ENCODE measurements at regions not wholly inside any gene's neighbourhood (a gene's known extent, or its start where the extent isn't known, plus 50 kb on each side); places are given as distances from the start of the nearest gene placed in this dataset.

GRCh38 chr1:118339400-118340124, 154.5 kb upstream of the SPAG17 start:
- DNase-seq, result no peak

- DNase-seq, result no peak
Observed at GRCh38 chr1:118338936-118339335, 153.9 kb upstream of the SPAG17 start.

GRCh38 chr1:118337346-118337745, 152.3 kb upstream of the SPAG17 start:
- no peak for DNase-seq

- peak; percentile 25 for DNase-seq
Observed at GRCh38 chr1:118335331-118335732, 150.3 kb upstream of the SPAG17 start.

GRCh38 chr1:118334506-118334905, 149.5 kb upstream of the SPAG17 start:
- no peak for DNase-seq

- no peak for DNase-seq
Observed at GRCh38 chr1:118333601-118334210, 148.7 kb upstream of the SPAG17 start.

- no peak for DNase-seq
Observed at GRCh38 chr1:118326960-118327629, 142.1 kb upstream of the SPAG17 start.

- DNase-seq, result no peak
Observed at GRCh38 chr1:118325550-118326225, 140.7 kb upstream of the SPAG17 start.

- no peak for DNase-seq
Observed at GRCh38 chr1:118323246-118323645, 138.2 kb upstream of the SPAG17 start.

GRCh38 chr1:118322331-118322730, 137.3 kb upstream of the SPAG17 start:
- DNase-seq, result no peak

- DNase-seq, result no peak
Observed at GRCh38 chr1:118321840-118322239, 136.8 kb upstream of the SPAG17 start.

- DNase-seq, result no peak
Observed at GRCh38 chr1:118317842-118318614, 133.0 kb upstream of the SPAG17 start.

GRCh38 chr1:118306851-118307250, 121.8 kb upstream of the SPAG17 start:
- DNase-seq, result no peak

- DNase-seq, result peak; percentile 53
Observed at GRCh38 chr1:118304722-118305359, 119.8 kb upstream of the SPAG17 start.

GRCh38 chr1:118303534-118303933, 118.5 kb upstream of the SPAG17 start:
- DNase-seq, result no peak

GRCh38 chr1:118303064-118303463, 118.0 kb upstream of the SPAG17 start:
- no peak for DNase-seq

GRCh38 chr1:118302145-118302544, 117.1 kb upstream of the SPAG17 start:
- DNase-seq, result no peak

GRCh38 chr1:118300808-118301207, 115.8 kb upstream of the SPAG17 start:
- no peak for DNase-seq

- no peak for DNase-seq
Observed at GRCh38 chr1:118298397-118298796, 113.4 kb upstream of the SPAG17 start.

GRCh38 chr1:118297521-118297920, 112.5 kb upstream of the SPAG17 start:
- no peak for DNase-seq

GRCh38 chr1:118294875-118295642, 110.0 kb upstream of the SPAG17 start:
- DNase-seq, result no peak
